ENCODE measurements at regions not wholly inside any gene's neighbourhood (a gene's known extent, or its start where the extent isn't known, plus 50 kb on each side); places are given as distances from the start of the nearest gene placed in this dataset.

- TF ChIP-seq POLR2A (IDR thresholded peaks at IDR 0.05) (no peak), CTCF (IDR thresholded peaks at IDR 0.05) (no peak)
These were observed 370.5 kb downstream of the TMA16 start for GRCh38 chr4:163865010-163865409.

All from suprapubic skin (tissue), 3 donors.